H1 (cell line): ENCODE measurements at regions not wholly inside any gene's neighbourhood (a gene's known extent, or its start where the extent isn't known, plus 50 kb on each side); places are given as distances from the start of the nearest gene placed in this dataset.

Experiments
- CTCF ChIA-PET: fragments of 300-600 bp; sonication (Branson Sonifier 250); formaldehyde crosslinking; loops from one replicate; lab custom pipeline; 2021; ENCODE audit not compliant: partially characterized antibody; lab: Charles Lee
- POLR2A ChIA-PET: fragments of 300-600 bp; sonication (Branson Sonifier 250); formaldehyde crosslinking; loops from one replicate; lab custom pipeline; 2021; ENCODE audit warnings: inconsistent platforms; ENCODE audit not compliant: partially characterized antibody; lab: Charles Lee
- DNase-seq, 2 experiments: peaks; one replicate each; pipeline versions ENCODE4 v3.0.0 to v3.0.0-alpha.2; 2010 to 2022; ENCODE audit warnings: low spot score in 2 of 2, low read depth in 1 of 2, mixed read lengths in 1 of 2
- FAIRE-seq: peaks from 2 replicates; lab custom pipeline; 2011; peaks lifted over from hg19 to GRCh38; lab: Jason Lieb, UNC
- H2AFZ ChIP-seq: 2 replicates; pipeline ENCODE4 v1.8.1; 2012; ENCODE audit warnings: low read length, inconsistent platforms
- H2AK5ac ChIP-seq: 2 replicates; pipeline ENCODE4 v1.6.1; 2013; ENCODE audit warnings: low read depth, low read length
- H2BK120ac ChIP-seq: replicated peaks from 2 replicates; pipeline ENCODE3; 2013; ENCODE audit warnings: low read depth, low read length, inconsistent platforms
- H2BK12ac ChIP-seq: 2 replicates; pipeline ENCODE4 v1.6.1; 2013; ENCODE audit warnings: low read depth, low read length
- H2BK15ac ChIP-seq: 2 replicates; pipeline ENCODE4 v1.6.1; 2013; ENCODE audit warnings: low read length
- H2BK20ac ChIP-seq: 2 replicates; pipeline ENCODE4 v1.6.1; 2013; ENCODE audit warnings: low read length
- H2BK5ac ChIP-seq: 2 replicates; pipeline ENCODE4 v1.6.1; 2013; ENCODE audit warnings: low read depth, low read length
- H3K14ac ChIP-seq: 2 replicates; pipeline ENCODE4 v1.6.1; 2013; ENCODE audit warnings: inconsistent platforms; ENCODE audit not compliant: insufficient read length
- H3K18ac ChIP-seq: 2 replicates; pipeline ENCODE4 v1.6.1; 2013; ENCODE audit warnings: low read length; ENCODE audit errors: extremely low read depth
- H3K23ac ChIP-seq: 2 replicates; pipeline ENCODE4 v1.6.1; 2013; ENCODE audit warnings: inconsistent platforms; ENCODE audit not compliant: insufficient read length
- H3K23me2 ChIP-seq: 2 replicates; pipeline ENCODE4 v1.6.1; 2013; ENCODE audit warnings: low read depth, low read length
- H3K27ac ChIP-seq: 2 replicates; pipeline ENCODE4 v1.6.1; 2011; ENCODE audit warnings: low read depth, low read length, inconsistent platforms
- H3K27me3 ChIP-seq, 4 experiments: replicated peaks in 1 of 4; 1 replicate in 1 of 4; 2 replicates in 3 of 4; pipeline versions ENCODE4 v1.6.1 to v1.8.1; 2011 to 2013; ENCODE audit warnings: low read length in 3 of 4, mild to moderate bottlenecking in 3 of 4, inconsistent platforms in 2 of 4, mixed read lengths in 2 of 4, moderate library complexity in 1 of 4; ENCODE audit not compliant: control insufficient read depth in 3 of 4, insufficient read depth in 3 of 4; ENCODE audit errors: extremely low read depth in 1 of 4
- H3K36me3 ChIP-seq, 4 experiments: 2 replicates each; pipeline versions ENCODE4 v1.6.1 to v1.8.1; 2011 to 2013; ENCODE audit warnings: mild to moderate bottlenecking in 4 of 4, low read length in 3 of 4, moderate library complexity in 2 of 4, control low read depth in 1 of 4, inconsistent platforms in 1 of 4; ENCODE audit not compliant: insufficient read depth in 4 of 4, control insufficient read depth in 2 of 4
- H3K4ac ChIP-seq: replicated peaks from 2 replicates; pipeline ENCODE3; 2013; ENCODE audit warnings: low read length, low read depth, mixed read lengths, inconsistent platforms; ENCODE audit not compliant: insufficient read length
- H3K4me1 ChIP-seq, 4 experiments: replicated peaks in 1 of 4; 1 replicate in 1 of 4; 2 replicates in 3 of 4; pipeline versions ENCODE4 v1.6.1 to v1.8.1; 2011 to 2013; ENCODE audit warnings: low read length in 3 of 4, inconsistent platforms in 2 of 4, mixed read lengths in 1 of 4; ENCODE audit not compliant: insufficient read depth in 4 of 4, control insufficient read depth in 3 of 4
- H3K4me2 ChIP-seq, 2 experiments: 2 replicates each; pipeline versions ENCODE4 v1.6.1 to v1.8.1; 2011 to 2013; ENCODE audit warnings: low read depth in 2 of 2, low read length in 2 of 2, control low read depth in 1 of 2, inconsistent platforms in 1 of 2, mild to moderate bottlenecking in 1 of 2; ENCODE audit not compliant: insufficient read depth in 1 of 2
- H3K4me3 ChIP-seq, 4 experiments: fragments of 200-600, 300-600 bp in 1 of 4; sonication (generic), shearing (Covaris generic), sonication (Bioruptor Twin) in 1 of 4; 2 replicates each; pipeline versions ENCODE4 v1.5.1 to v1.8.1; 2011 to 2016; ENCODE audit warnings: low read length in 4 of 4, low read depth in 3 of 4, control low read depth in 2 of 4, inconsistent platforms in 2 of 4, mild to moderate bottlenecking in 2 of 4, mixed read lengths in 1 of 4, moderate library complexity in 1 of 4; ENCODE audit not compliant: insufficient read depth in 2 of 4; ENCODE audit errors: extremely low read depth in 1 of 4
- H3K56ac ChIP-seq: replicated peaks from 2 replicates; pipeline ENCODE3; 2013; ENCODE audit warnings: low read depth, mild to moderate bottlenecking, mixed read lengths, low read length, inconsistent platforms; ENCODE audit not compliant: insufficient read length
- H3K79me1 ChIP-seq: 2 replicates; pipeline ENCODE4 v1.6.1; 2013; ENCODE audit warnings: low read depth, low read length, control low read depth
- H3K79me2 ChIP-seq, 2 experiments: 2 replicates each; pipeline versions ENCODE4 v1.6.1 to v1.8.1; 2012 to 2013; ENCODE audit warnings: low read length in 2 of 2, mild to moderate bottlenecking in 2 of 2, inconsistent platforms in 1 of 2; ENCODE audit not compliant: insufficient read depth in 2 of 2, control insufficient read depth in 1 of 2
- H3K9ac ChIP-seq, 4 experiments: replicated peaks in 1 of 4; 1 replicate in 1 of 4; 2 replicates in 3 of 4; pipeline versions ENCODE4 v1.6.1 to v1.8.1; 2011 to 2013; ENCODE audit warnings: low read depth in 3 of 4, low read length in 3 of 4, control low read depth in 2 of 4, mild to moderate bottlenecking in 2 of 4, moderate library complexity in 2 of 4, inconsistent platforms in 1 of 4; ENCODE audit errors: extremely low read depth in 1 of 4
- H3K9me3 ChIP-seq, 2 experiments: 2 replicates each; pipeline versions ENCODE4 v1.6.1 to v1.8.1; 2012 to 2013; ENCODE audit warnings: mild to moderate bottlenecking in 2 of 2, moderate library complexity in 2 of 2, control low read depth in 1 of 2, inconsistent platforms in 1 of 2, low read depth in 1 of 2, low read length in 1 of 2, mixed read lengths in 1 of 2; ENCODE audit not compliant: insufficient read depth in 2 of 2
- H4K20me1 ChIP-seq, 2 experiments: replicated peaks in 1 of 2; 2 replicates each; pipeline versions ENCODE3 to v1.8.1; 2011 to 2013; ENCODE audit warnings: inconsistent platforms in 2 of 2, low read length in 2 of 2, mild to moderate bottlenecking in 1 of 2; ENCODE audit not compliant: insufficient read depth in 2 of 2, control insufficient read depth in 1 of 2
- H4K5ac ChIP-seq: 2 replicates; pipeline ENCODE4 v1.6.1; 2013; ENCODE audit warnings: low read length, low read depth, mixed read lengths, inconsistent platforms; ENCODE audit not compliant: insufficient read length
- H4K8ac ChIP-seq: 2 replicates; pipeline ENCODE4 v1.8.0; 2013; ENCODE audit warnings: mild to moderate bottlenecking, moderate library complexity, low read length, inconsistent platforms; ENCODE audit not compliant: insufficient read depth; ENCODE audit errors: extremely low read depth
- H4K91ac ChIP-seq: replicated peaks from 2 replicates; pipeline ENCODE3; 2013; ENCODE audit warnings: low read length, mixed read lengths, inconsistent platforms; ENCODE audit not compliant: insufficient read length
- BCL11A ChIP-seq, 2 experiments: IDR thresholded peaks; one replicate each; pipeline ENCODE4 v1.6.1; 2011; ENCODE audit warnings: low read depth in 2 of 2, low read length in 2 of 2, mild to moderate bottlenecking in 2 of 2
- CTBP2 ChIP-seq: IDR thresholded peaks from 2 replicates; pipeline ENCODE4 v1.7.0; 2011; ENCODE audit warnings: borderline replicate concordance, mild to moderate bottlenecking, moderate library complexity, mixed read lengths, low read length; ENCODE audit not compliant: insufficient read depth, insufficient read length
- POU5F1 ChIP-seq: IDR thresholded peaks from 2 replicates; pipeline ENCODE4 v1.6.1; 2011; ENCODE audit warnings: low read depth, mild to moderate bottlenecking, low read length, moderate library complexity
- RAD21 ChIP-seq, 2 experiments: IDR thresholded peaks in 1 of 2; conservative IDR thresholded peaks in 1 of 2; 2 replicates each; pipeline ENCODE4 v1.6.1; 2011; ENCODE audit warnings: low read depth in 2 of 2, low read length in 2 of 2, improper control_type of control experiment in 1 of 2, inconsistent platforms in 1 of 2, mild to moderate bottlenecking in 1 of 2, moderate library complexity in 1 of 2
- RNF2 ChIP-seq: fragments of 200-900, 300-1000 bp; sonication (generic); IDR thresholded peaks from 2 replicates; pipeline ENCODE4 v1.7.1; 2016; ENCODE audit warnings: borderline replicate concordance, low read depth, mild to moderate bottlenecking, antibody characterized with exemption, low read length; ENCODE audit not compliant: poor library complexity, severe bottlenecking; ENCODE audit errors: missing control alignments
- RXRA ChIP-seq: IDR thresholded peaks from 2 replicates; pipeline ENCODE4 v1.6.1; 2011; ENCODE audit warnings: low read depth, mild to moderate bottlenecking, low read length, moderate library complexity; ENCODE audit not compliant: insufficient read depth
- SAP30 ChIP-seq: fragments of 300-600 bp; sonication (generic); IDR thresholded peaks from 2 replicates; pipeline ENCODE4 v1.7.1; 2012; ENCODE audit warnings: low read length, moderate library complexity, mild to moderate bottlenecking, inconsistent platforms; ENCODE audit not compliant: insufficient read depth, insufficient replicate concordance
- SIN3A ChIP-seq, 2 experiments: IDR thresholded peaks in 1 of 2; conservative IDR thresholded peaks in 1 of 2; 2 replicates each; pipeline ENCODE4 v1.6.1; 2011 to 2012; ENCODE audit warnings: low read length in 2 of 2, improper control_type of control experiment in 1 of 2, low read depth in 1 of 2, mild to moderate bottlenecking in 1 of 2
- SP4 ChIP-seq: IDR thresholded peaks from 2 replicates; pipeline ENCODE4 v1.6.1; 2012; ENCODE audit warnings: low read length, inconsistent platforms
- SRF ChIP-seq: IDR thresholded peaks from 2 replicates; pipeline ENCODE4 v1.6.1; 2011; ENCODE audit warnings: mild to moderate bottlenecking, low read depth, low read length, moderate library complexity
- TAF1 ChIP-seq: IDR thresholded peaks from 2 replicates; pipeline ENCODE4 v1.6.1; 2011; ENCODE audit warnings: mild to moderate bottlenecking, low read depth, low read length
- TAF7 ChIP-seq: optimal IDR thresholded peaks from 2 replicates; pipeline ENCODE3; 2011; ENCODE audit warnings: low read depth, mild to moderate bottlenecking, inconsistent platforms, low read length, moderate library complexity, borderline replicate concordance
- TCF12 ChIP-seq: IDR thresholded peaks from 2 replicates; pipeline ENCODE4 v1.6.1; 2011; ENCODE audit warnings: low read depth, mild to moderate bottlenecking, low read length
- TEAD4 ChIP-seq: IDR thresholded peaks from 2 replicates; pipeline ENCODE4 v1.6.1; 2012; ENCODE audit warnings: low read depth, low read length, inconsistent platforms, mixed read lengths
- YY1 ChIP-seq: IDR thresholded peaks from 2 replicates; pipeline ENCODE4 v1.6.1; 2011; ENCODE audit warnings: low read depth, mild to moderate bottlenecking, low read length

GRCh38 chr3:191555037-191555436, 94.1 kb downstream of the PYDC2 start:
- Histone ChIP-seq H4K20me1 (no peaks in the 10 kb centered on the region), H4K8ac (no peak overlapping the region), H3K4me1 (no peaks in the 10 kb centered on the region), H2BK12ac (no peak overlapping the region), H4K91ac (no peak overlapping the region), H2BK120ac (no peak overlapping the region), H2BK15ac (no peak overlapping the region), H3K9me3 (peaks cover 0 to 4% of the 10 kb centered on the region in 2 experiments; a peak in 1 of 4 replicates), H3K14ac (no peak overlapping the region), H3K27ac (no peak overlapping the region), H2BK5ac (no peak overlapping the region), H3K79me1 (no peaks in the 10 kb centered on the region), H4K5ac (no peak overlapping the region), H3K79me2 (no peaks in the 10 kb centered on the region), H3K18ac (no peak overlapping the region), H3K4me3 (no peak overlapping the region), H2AK5ac (no peak overlapping the region), H3K23ac (no peak overlapping the region), H3K56ac (no peak overlapping the region), H3K23me2 (no peaks in the 10 kb centered on the region), H3K36me3 (no peaks in the 10 kb centered on the region), H3K27me3 (no peaks in the 10 kb centered on the region), H3K4ac (no peak overlapping the region), H2BK20ac (no peak overlapping the region), H3K4me2 (no peak overlapping the region), H3K9ac (no peak overlapping the region), H2AFZ (no peak overlapping the region)
- DNase-seq (no peak), FAIRE-seq (no peak)
- CTCF ChIA-PET = interaction anchor here (1.3 kb wide), 1 partner anchor 17 kb away, joined by 3 read pairs; no protein-coding TSS in a partner anchor
- POLR2A ChIA-PET = no interaction called here
- TF ChIP-seq TCF12 (no peak), RXRA (no peak), SIN3A (conservative IDR thresholded peaks at IDR 0.05 in 1 of 2, IDR thresholded peaks at IDR 0.05 in 1 of 2; ENCODE audit: low read depth in 1 of 2, low read length in 2 of 2) (no peak), POU5F1 (no peak), RAD21 (IDR thresholded peaks at IDR 0.05 in 1 of 2, conservative IDR thresholded peaks at IDR 0.05 in 1 of 2; ENCODE audit: low read depth in 2 of 2, low read length in 2 of 2) (no peak), TEAD4 (no peak), TAF1 (no peak), TAF7 (no peak), SP4 (no peak), RNF2 (no peak), BCL11A (IDR thresholded peaks at IDR 0.05; ENCODE audit: low read depth in 2 of 2, low read length in 2 of 2) (no peak), SAP30 (no peak), SRF (no peak), CTBP2 (no peak), YY1 (no peak)
